T-helper 2 cell treated with Interferon-gamma antibody and Interleukin-4, amounts not matched to agents 5 μg/mL and 100 μg/mL, for 36 hours (primary cell): ENCODE measurements at regions not wholly inside any gene's neighbourhood (a gene's known extent, or its start where the extent isn't known, plus 50 kb on each side); places are given as distances from the start of the nearest gene placed in this dataset.
"Not testable (repeated sequence)": the region's sequence is repeated elsewhere in the genome, so short reads cannot be mapped to it uniquely, and the experiment has no call there.

ENCODE experiments used
- DNase-seq: peaks from one replicate; pipeline ENCODE4 v3.0.0; 2021; ENCODE audit warnings: low spot score
- H3K27ac Mint-ChIP-seq: one replicate; pipeline ENCODE4 v1.8.0; 2021; ENCODE audit warnings: mild to moderate bottlenecking, mixed read lengths
- H3K27me3 Mint-ChIP-seq: one replicate; pipeline ENCODE4 v1.8.0; 2021; ENCODE audit warnings: low read depth, mixed read lengths
- H3K36me3 Mint-ChIP-seq: one replicate; pipeline ENCODE4 v1.8.0; 2021; ENCODE audit warnings: low read depth, mixed read lengths
- H3K4me1 Mint-ChIP-seq: one replicate; pipeline ENCODE4 v1.8.0; 2021; ENCODE audit warnings: low read depth, mixed read lengths
- H3K4me3 Mint-ChIP-seq: one replicate; pipeline ENCODE4 v1.8.0; 2022; ENCODE audit warnings: mild to moderate bottlenecking, moderate library complexity, mixed read lengths
- H3K9me3 Mint-ChIP-seq: one replicate; pipeline ENCODE4 v1.8.0; 2021; ENCODE audit warnings: mixed read lengths

- Mint-ChIP-seq H3K4me1 (no peaks in the 10 kb centered on the region), H3K27me3 (no peaks in the 10 kb centered on the region), H3K9me3 (peaks cover 6% of the 10 kb centered on the region), H3K27ac (no peak overlapping the region), H3K36me3 (no peaks in the 10 kb centered on the region), H3K4me3 (no peak overlapping the region)
- DNase-seq = no peak
Measured at GRCh38 chr6:49118478-49118877, 344.6 kb downstream of the MMUT start.

GRCh38 chr6:49110916-49111315 lies 352.1 kb downstream of the MMUT start:
- DNase-seq = no peak
- Mint-ChIP-seq H3K36me3 (no peaks in the 10 kb centered on the region), H3K4me1 (no peaks in the 10 kb centered on the region), H3K27ac (no peak overlapping the region), H3K27me3 (no peaks in the 10 kb centered on the region), H3K4me3 (no peak overlapping the region), H3K9me3 (peaks cover 11% of the 10 kb centered on the region)

- peaks cover 17% of the 10 kb centered on the region for H3K9me3 Mint-ChIP-seq
- not testable (repeated sequence) for H3K36me3 Mint-ChIP-seq, H3K27me3 Mint-ChIP-seq, H3K4me3 Mint-ChIP-seq, H3K4me1 Mint-ChIP-seq, H3K27ac Mint-ChIP-seq, DNase-seq
Measured at GRCh38 chr6:49097664-49098063, 365.4 kb downstream of the MMUT start.

GRCh38 chr6:49097116-49097515 lies 365.9 kb downstream of the MMUT start:
- no peaks in the 10 kb centered on the region for H3K27me3 Mint-ChIP-seq
- H3K4me1 Mint-ChIP-seq = no peaks in the 10 kb centered on the region
- peaks cover 17% of the 10 kb centered on the region for H3K9me3 Mint-ChIP-seq
- H3K27ac Mint-ChIP-seq = no peak overlapping the region
- no peaks in the 10 kb centered on the region for H3K36me3 Mint-ChIP-seq
- H3K4me3 Mint-ChIP-seq = no peak overlapping the region
- no peak for DNase-seq

GRCh38 chr6:49088631-49089030 lies 374.4 kb downstream of the MMUT start:
- no peaks in the 10 kb centered on the region for H3K27me3 Mint-ChIP-seq
- no peak overlapping the region for H3K27ac Mint-ChIP-seq
- no peak for DNase-seq
- no peak overlapping the region for H3K4me3 Mint-ChIP-seq
- H3K4me1 Mint-ChIP-seq = no peaks in the 10 kb centered on the region
- peaks cover 20% of the 10 kb centered on the region for H3K9me3 Mint-ChIP-seq
- no peaks in the 10 kb centered on the region for H3K36me3 Mint-ChIP-seq

GRCh38 chr6:49087369-49087768 lies 375.7 kb downstream of the MMUT start:
- Mint-ChIP-seq H3K27me3 (no peaks in the 10 kb centered on the region), H3K4me3 (no peak overlapping the region), H3K36me3 (no peaks in the 10 kb centered on the region), H3K9me3 (peaks cover 25% of the 10 kb centered on the region), H3K4me1 (no peaks in the 10 kb centered on the region), H3K27ac (no peak overlapping the region)
- DNase-seq = no peak

- DNase-seq = no peak
- Mint-ChIP-seq H3K9me3 (peaks cover 23% of the 10 kb centered on the region), H3K36me3 (no peaks in the 10 kb centered on the region), H3K4me3 (no peak overlapping the region), H3K4me1 (no peaks in the 10 kb centered on the region), H3K27me3 (no peaks in the 10 kb centered on the region), H3K27ac (no peak overlapping the region)
Measured at GRCh38 chr6:49082611-49083010, 380.4 kb downstream of the MMUT start.

GRCh38 chr6:49072885-49073620 lies 390.0 kb downstream of the MMUT start:
- Mint-ChIP-seq H3K27me3 (no peaks in the 10 kb centered on the region), H3K27ac (no peak overlapping the region), H3K36me3 (no peaks in the 10 kb centered on the region), H3K4me3 (no peak overlapping the region), H3K4me1 (no peaks in the 10 kb centered on the region), H3K9me3 (peaks cover 12% of the 10 kb centered on the region)
- DNase-seq = no peak

- peaks cover 17% of the 10 kb centered on the region for H3K9me3 Mint-ChIP-seq
- no peak for DNase-seq
- H3K36me3 Mint-ChIP-seq = no peaks in the 10 kb centered on the region
- no peaks in the 10 kb centered on the region for H3K27me3 Mint-ChIP-seq
- H3K4me1 Mint-ChIP-seq = no peaks in the 10 kb centered on the region
- H3K27ac Mint-ChIP-seq = no peak overlapping the region
- no peak overlapping the region for H3K4me3 Mint-ChIP-seq
Measured at GRCh38 chr6:49072146-49072545, 390.9 kb downstream of the MMUT start.

- Mint-ChIP-seq H3K9me3 (peaks cover 17% of the 10 kb centered on the region), H3K4me1 (no peaks in the 10 kb centered on the region), H3K27ac (no peak overlapping the region), H3K27me3 (no peaks in the 10 kb centered on the region), H3K36me3 (no peaks in the 10 kb centered on the region), H3K4me3 (no peak overlapping the region)
- DNase-seq = no peak
Measured at GRCh38 chr6:49070411-49070810, 392.6 kb downstream of the MMUT start.

GRCh38 chr6:49054311-49054710 lies 408.7 kb downstream of the MMUT start:
- Mint-ChIP-seq H3K4me1 (no peaks in the 10 kb centered on the region), H3K4me3 (no peak overlapping the region), H3K27ac (no peak overlapping the region), H3K9me3 (peaks cover 25% of the 10 kb centered on the region), H3K27me3 (no peaks in the 10 kb centered on the region), H3K36me3 (no peaks in the 10 kb centered on the region)
- no peak for DNase-seq

GRCh38 chr6:49052901-49053300 lies 410.2 kb downstream of the MMUT start:
- Mint-ChIP-seq H3K4me3 (no peak overlapping the region), H3K9me3 (peaks cover 22% of the 10 kb centered on the region), H3K27ac (no peak overlapping the region), H3K27me3 (no peaks in the 10 kb centered on the region), H3K4me1 (no peaks in the 10 kb centered on the region), H3K36me3 (no peaks in the 10 kb centered on the region)
- DNase-seq = no peak

- Mint-ChIP-seq H3K27ac (no peak overlapping the region), H3K4me1 (no peaks in the 10 kb centered on the region), H3K36me3 (no peaks in the 10 kb centered on the region), H3K27me3 (no peaks in the 10 kb centered on the region), H3K9me3 (peaks cover 13% of the 10 kb centered on the region), H3K4me3 (no peak overlapping the region)
- DNase-seq = no peak
Measured at GRCh38 chr6:49051281-49051680, 411.8 kb downstream of the MMUT start.

- H3K9me3 Mint-ChIP-seq = peaks cover 10% of the 10 kb centered on the region
- H3K4me1 Mint-ChIP-seq = no peaks in the 10 kb centered on the region
- H3K27me3 Mint-ChIP-seq = no peaks in the 10 kb centered on the region
- no peaks in the 10 kb centered on the region for H3K36me3 Mint-ChIP-seq
- DNase-seq = no peak
- H3K27ac Mint-ChIP-seq = no peak overlapping the region
- H3K4me3 Mint-ChIP-seq = no peak overlapping the region
Measured at GRCh38 chr6:49050584-49050983, 412.5 kb downstream of the MMUT start.

GRCh38 chr6:49038294-49038822 lies 424.7 kb downstream of the MMUT start:
- Mint-ChIP-seq H3K9me3 (peaks cover 9% of the 10 kb centered on the region), H3K27me3 (no peaks in the 10 kb centered on the region), H3K4me1 (no peaks in the 10 kb centered on the region), H3K36me3 (no peaks in the 10 kb centered on the region), H3K27ac (no peak overlapping the region), H3K4me3 (no peak overlapping the region)
- no peak for DNase-seq
